GM23338 (cell line): ENCODE measurements at regions not wholly inside any gene's neighbourhood (a gene's known extent, or its start where the extent isn't known, plus 50 kb on each side); places are given as distances from the start of the nearest gene placed in this dataset.

Experiments used
- ATAC-seq: fragments of 200-7000 bp; cut with Tn5 transposase; 3 replicates; pipeline ENCODE4 v1.9.1; 2020
- DNase-seq: peaks from one replicate; pipeline ENCODE4 v3.0.0-alpha.2; 2015; ENCODE audit warnings: low spot score
- H2AFZ ChIP-seq: fragments of 200-600 bp; sonication (generic); 2 replicates; pipeline ENCODE4 v1.8.0; 2016; ENCODE audit warnings: antibody characterized with exemption, mild to moderate bottlenecking, moderate library complexity
- H3F3A ChIP-seq: fragments of 200-600 bp; sonication (generic); replicated peaks from 2 replicates; pipeline ENCODE4 v1.8.0; 2017; ENCODE audit warnings: antibody characterized with exemption, mixed run types, low read depth
- H3K27ac ChIP-seq: fragments of 200-600 bp; sonication (generic); 2 replicates; pipeline ENCODE4 v1.6.1; 2016; ENCODE audit warnings: low read depth
- H3K27me3 ChIP-seq: fragments of 200-600 bp; sonication (generic); 2 replicates; pipeline ENCODE4 v1.8.0; 2016; ENCODE audit warnings: mild to moderate bottlenecking, mixed run types, moderate library complexity; ENCODE audit not compliant: insufficient read depth
- H3K36me3 ChIP-seq: fragments of 200-600 bp; sonication (generic); 2 replicates; pipeline ENCODE4 v1.8.0; 2016; ENCODE audit warnings: mild to moderate bottlenecking; ENCODE audit not compliant: insufficient read depth
- H3K4me1 ChIP-seq: fragments of 200-600 bp; sonication (generic); 2 replicates; pipeline ENCODE4 v1.8.0; 2016; ENCODE audit warnings: mild to moderate bottlenecking, moderate library complexity; ENCODE audit not compliant: insufficient read depth
- H3K4me2 ChIP-seq: fragments of 200-600 bp; sonication (generic); 2 replicates; pipeline ENCODE4 v1.7.1; 2017; ENCODE audit warnings: mixed run types
- H3K4me3 ChIP-seq: fragments of 200-600 bp; sonication (generic); 2 replicates; pipeline ENCODE4 v1.6.1; 2016; ENCODE audit warnings: mixed run types
- H3K79me2 ChIP-seq: fragments of 200-600 bp; sonication (generic); replicated peaks from 2 replicates; pipeline ENCODE4 v1.8.0; 2017; ENCODE audit warnings: mild to moderate bottlenecking; ENCODE audit not compliant: insufficient read depth
- H3K9me2 ChIP-seq: fragments of 200-600 bp; sonication (generic); 2 replicates; pipeline ENCODE4 v1.8.0; 2017; ENCODE audit not compliant: insufficient read depth
- H4K20me1 ChIP-seq: fragments of 200-600 bp; sonication (generic); replicated peaks from 2 replicates; pipeline ENCODE4 v1.8.0; 2017; ENCODE audit warnings: mild to moderate bottlenecking; ENCODE audit not compliant: insufficient read depth
- H3K27ac Mint-ChIP-seq: 2 replicates; pipeline ENCODE4 v1.8.0; 2020; ENCODE audit warnings: inconsistent platforms, mild to moderate bottlenecking, moderate library complexity, mixed read lengths
- H3K27me3 Mint-ChIP-seq: 3 replicates; pipeline ENCODE4 v1.8.0; 2022; ENCODE audit warnings: low read depth, mild to moderate bottlenecking, moderate library complexity, mixed read lengths, inconsistent platforms; ENCODE audit not compliant: insufficient read depth, poor library complexity
- H3K36me3 Mint-ChIP-seq: 3 replicates; pipeline ENCODE4 v1.8.0; 2021; ENCODE audit warnings: low read depth, mild to moderate bottlenecking, inconsistent platforms, moderate library complexity, mixed read lengths
- H3K4me1 Mint-ChIP-seq: 3 replicates; pipeline ENCODE4 v1.8.0; 2020; ENCODE audit warnings: mild to moderate bottlenecking, inconsistent platforms, mixed read lengths
- H3K4me3 Mint-ChIP-seq: 3 replicates; pipeline ENCODE4 v1.8.0; 2021; ENCODE audit warnings: moderate library complexity, mild to moderate bottlenecking, inconsistent platforms, mixed read lengths
- H3K9me3 Mint-ChIP-seq: 3 replicates; pipeline ENCODE4 v1.8.0; 2020; ENCODE audit warnings: moderate library complexity, mild to moderate bottlenecking, inconsistent platforms, mixed read lengths
- EZH2 ChIP-seq: fragments of 200-600 bp; sonication (generic); IDR thresholded peaks from one replicate; pipeline ENCODE4 v1.8.0; 2017; ENCODE audit warnings: antibody characterized with exemption, mild to moderate bottlenecking, low read depth; ENCODE audit not compliant: unreplicated experiment
- JUNB ChIP-seq: IDR thresholded peaks from one replicate; pipeline ENCODE4 v1.6.1; 2016; ENCODE audit warnings: antibody characterized with exemption; ENCODE audit not compliant: unreplicated experiment
- NANOG ChIP-seq: IDR thresholded peaks from 2 replicates; pipeline ENCODE4 v1.6.1; 2016; ENCODE audit warnings: antibody characterized with exemption, borderline replicate concordance
- POLR2AphosphoS5 ChIP-seq: IDR thresholded peaks from 2 replicates; pipeline ENCODE4 v1.6.1; 2016; ENCODE audit warnings: antibody characterized with exemption, low read depth
- ZNF114 ChIP-seq: fragments of 250-450 bp; sonication (Bioruptor Pico); IDR thresholded peaks from 2 replicates; pipeline ENCODE4 v1.5.0; 2020; ENCODE audit warnings: mild to moderate bottlenecking, moderate library complexity
- ZNF462 ChIP-seq: fragments of 250-450 bp; sonication (Bioruptor Pico); IDR thresholded peaks from 2 replicates; pipeline ENCODE4 v1.5.0; 2020; ENCODE audit warnings: mild to moderate bottlenecking, moderate library complexity

- H3K4me3 ChIP-seq = no peak overlapping the region
- no peaks in the 10 kb centered on the region for H3K27me3 ChIP-seq
- DNase-seq = no peak
- Mint-ChIP-seq H3K9me3 (no peaks in the 10 kb centered on the region), H3K36me3 (no peaks in the 10 kb centered on the region), H3K27ac (no peak overlapping the region), H3K4me3 (no peak overlapping the region), H3K4me1 (peaks cover 5% of the 10 kb centered on the region; the same call in 2 of the 3 replicates), H3K27me3 (no peaks in the 10 kb centered on the region)
- no peaks in the 10 kb centered on the region for H4K20me1 ChIP-seq
- no peaks in the 10 kb centered on the region for H3K4me1 ChIP-seq
- no peaks in the 10 kb centered on the region for H3K79me2 ChIP-seq
- TF ChIP-seq ZNF462 (no peak), NANOG (no peak), EZH2 (no peak)
- no peak for ATAC-seq
- no peaks in the 10 kb centered on the region for H3K36me3 ChIP-seq
- no peaks in the 10 kb centered on the region for H3K9me2 ChIP-seq
- no peak overlapping the region for H3K4me2 ChIP-seq
- no peak overlapping the region for H2AFZ ChIP-seq
- H3F3A ChIP-seq = no peaks in the 10 kb centered on the region
- H3K27ac ChIP-seq = no peak overlapping the region
Observed at GRCh38 chr3:135348690-135349089, 553.6 kb downstream of the EPHB1 start.

GRCh38 chr3:135349254-135349948, 554.3 kb downstream of the EPHB1 start:
- Histone ChIP-seq H3K4me3 (no peak overlapping the region), H4K20me1 (no peaks in the 10 kb centered on the region), H2AFZ (no peak overlapping the region), H3K9me2 (no peaks in the 10 kb centered on the region), H3K27me3 (no peaks in the 10 kb centered on the region), H3K27ac (no peak overlapping the region), H3F3A (no peaks in the 10 kb centered on the region), H3K4me1 (no peaks in the 10 kb centered on the region), H3K4me2 (no peak overlapping the region), H3K79me2 (no peaks in the 10 kb centered on the region), H3K36me3 (no peaks in the 10 kb centered on the region)
- no peaks in the 10 kb centered on the region for H3K27me3 Mint-ChIP-seq
- no peak overlapping the region for H3K4me3 Mint-ChIP-seq
- peaks cover 5% of the 10 kb centered on the region; the same call in 2 of the 3 replicates for H3K4me1 Mint-ChIP-seq
- ATAC-seq = no peak
- DNase-seq = no peak
- H3K9me3 Mint-ChIP-seq = peaks cover 4% of the 10 kb centered on the region
- no peak overlapping the region for H3K27ac Mint-ChIP-seq
- no peaks in the 10 kb centered on the region for H3K36me3 Mint-ChIP-seq
- TF ChIP-seq POLR2AphosphoS5 (no peak), JUNB (no peak), NANOG (no peak), ZNF462 (no peak), EZH2 (no peak), ZNF114 (CRISPR knock-in tag) (no peak)
